NCI-H226 (cell line): ENCODE measurements at regions not wholly inside any gene's neighbourhood (a gene's known extent, or its start where the extent isn't known, plus 50 kb on each side); places are given as distances from the start of the nearest gene placed in this dataset.

ENCODE experiments used
- DNase-seq: peaks from one replicate; pipeline ENCODE4 v3.0.0-alpha.2; 2015

DNA sequence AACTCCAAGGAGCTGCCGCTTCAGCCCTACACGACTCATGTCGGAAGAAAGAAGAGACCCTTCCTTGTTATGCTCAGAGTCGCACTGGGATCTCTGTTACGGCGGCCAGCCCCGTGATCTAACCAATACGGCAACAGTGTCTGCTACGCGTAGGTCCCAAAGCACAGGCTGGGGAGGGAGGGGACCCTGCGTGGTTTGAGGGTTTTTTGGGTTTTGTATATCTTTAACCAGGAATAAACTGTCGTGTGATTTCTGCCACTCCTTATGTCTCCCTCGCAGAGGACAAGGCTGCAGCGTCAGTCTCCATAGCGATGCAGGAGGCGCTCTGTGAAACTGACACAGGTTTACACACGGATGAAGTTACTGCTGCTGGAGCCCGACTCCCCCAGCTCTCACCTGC is 60.0 kb upstream of the DIO3 start:
- DNase-seq = no peak

DNA sequence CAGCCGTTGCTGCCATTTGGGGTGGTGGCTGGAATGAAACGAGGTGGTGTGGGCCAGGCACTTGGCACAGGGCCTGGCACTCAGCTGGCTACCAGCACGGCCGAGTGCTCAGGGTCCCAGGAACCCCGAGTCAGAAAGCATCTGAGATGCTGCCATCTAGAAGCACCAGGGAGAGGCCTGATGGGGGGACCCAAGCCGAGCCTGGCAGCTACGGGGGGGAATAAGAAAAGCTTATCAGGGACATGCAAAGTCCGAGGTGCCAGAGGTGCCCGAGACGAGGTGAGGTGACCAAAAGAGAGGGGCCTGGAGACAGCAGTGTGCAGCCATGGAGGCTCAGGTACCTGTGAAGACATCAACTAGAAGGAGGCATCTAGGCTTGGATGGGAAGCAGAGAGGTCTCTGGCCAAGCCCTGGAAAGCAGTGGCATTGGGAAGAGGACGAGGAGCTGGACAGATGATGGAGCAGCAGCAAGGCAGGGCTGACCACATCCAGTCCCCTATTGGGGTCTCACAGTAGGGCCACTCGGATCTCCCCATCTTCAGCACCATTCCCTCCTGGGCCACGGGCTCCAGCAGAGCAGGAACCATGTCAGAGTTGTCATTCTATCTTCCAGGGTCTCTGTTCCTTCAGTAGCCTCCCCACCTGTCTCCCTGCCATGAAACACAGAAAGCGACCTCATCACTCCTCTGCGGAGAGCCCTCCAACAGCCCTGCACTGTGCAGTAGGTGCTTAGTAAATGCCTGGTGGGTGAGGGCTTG is 59.3 kb upstream of the DIO3 start:
- no peak for DNase-seq

DNA sequence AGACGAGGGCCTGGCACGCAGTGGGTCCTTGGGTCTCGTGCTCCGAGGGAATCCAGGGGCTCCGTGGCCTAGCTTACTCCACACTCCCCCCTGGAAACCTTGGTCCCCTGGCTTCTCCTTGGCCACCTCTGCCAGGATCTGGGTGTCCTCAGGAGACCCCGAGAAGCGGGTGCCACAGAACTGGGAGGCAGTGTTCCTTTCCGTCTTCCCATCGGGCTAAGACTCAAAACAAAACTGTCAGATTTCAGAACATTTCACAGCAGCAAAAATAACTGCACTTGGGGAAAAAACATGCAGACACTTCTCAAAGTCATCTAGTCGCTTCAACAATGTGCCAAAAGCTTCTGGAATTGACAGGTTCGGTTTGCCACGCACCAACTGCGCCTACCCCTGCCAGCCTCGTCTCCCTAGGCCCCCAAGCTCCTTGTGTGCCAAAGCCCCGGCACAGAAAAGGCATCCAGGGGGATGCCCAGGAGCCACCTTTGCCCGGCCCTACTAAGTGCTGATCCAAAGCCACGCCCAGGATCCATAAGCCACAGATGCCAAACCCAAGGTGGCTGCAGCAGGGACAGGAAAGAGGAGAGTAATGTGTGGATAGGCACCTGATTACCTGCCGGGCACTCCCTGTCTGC is 58.4 kb upstream of the DIO3 start:
- no peak for DNase-seq

DNA sequence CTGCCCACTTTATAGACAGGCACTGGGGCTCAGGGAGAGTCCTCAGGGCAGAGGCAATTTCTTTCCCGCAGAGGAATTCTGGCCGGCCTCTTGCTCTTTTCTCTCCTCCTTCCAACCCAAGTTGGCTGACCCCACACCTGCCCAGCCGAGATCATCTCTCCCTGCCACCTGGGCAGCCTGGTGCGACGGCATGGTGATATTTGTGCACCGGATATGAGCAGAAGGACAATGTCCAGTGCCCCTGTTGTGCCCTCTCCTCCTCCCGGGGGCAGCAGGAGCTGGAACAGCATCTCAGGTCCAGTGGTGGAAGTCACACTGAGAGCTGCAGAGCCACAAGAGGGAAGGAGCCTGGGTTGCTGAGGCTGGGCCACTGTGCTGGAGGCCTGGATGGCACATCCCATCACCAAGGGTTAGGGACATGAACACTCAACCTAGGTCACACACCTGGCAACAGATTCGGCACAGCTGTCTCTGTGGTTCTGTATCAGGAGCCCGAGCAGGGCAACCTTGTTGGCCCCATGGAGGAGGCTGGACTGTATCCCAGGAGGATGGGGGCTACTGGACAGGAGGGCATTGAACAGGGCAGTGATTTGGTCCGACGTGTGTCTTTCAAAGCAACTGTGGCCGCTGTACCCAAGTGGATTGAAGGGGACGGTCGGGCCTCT is 57.7 kb upstream of the DIO3 start:
- DNase-seq = no peak

DNA sequence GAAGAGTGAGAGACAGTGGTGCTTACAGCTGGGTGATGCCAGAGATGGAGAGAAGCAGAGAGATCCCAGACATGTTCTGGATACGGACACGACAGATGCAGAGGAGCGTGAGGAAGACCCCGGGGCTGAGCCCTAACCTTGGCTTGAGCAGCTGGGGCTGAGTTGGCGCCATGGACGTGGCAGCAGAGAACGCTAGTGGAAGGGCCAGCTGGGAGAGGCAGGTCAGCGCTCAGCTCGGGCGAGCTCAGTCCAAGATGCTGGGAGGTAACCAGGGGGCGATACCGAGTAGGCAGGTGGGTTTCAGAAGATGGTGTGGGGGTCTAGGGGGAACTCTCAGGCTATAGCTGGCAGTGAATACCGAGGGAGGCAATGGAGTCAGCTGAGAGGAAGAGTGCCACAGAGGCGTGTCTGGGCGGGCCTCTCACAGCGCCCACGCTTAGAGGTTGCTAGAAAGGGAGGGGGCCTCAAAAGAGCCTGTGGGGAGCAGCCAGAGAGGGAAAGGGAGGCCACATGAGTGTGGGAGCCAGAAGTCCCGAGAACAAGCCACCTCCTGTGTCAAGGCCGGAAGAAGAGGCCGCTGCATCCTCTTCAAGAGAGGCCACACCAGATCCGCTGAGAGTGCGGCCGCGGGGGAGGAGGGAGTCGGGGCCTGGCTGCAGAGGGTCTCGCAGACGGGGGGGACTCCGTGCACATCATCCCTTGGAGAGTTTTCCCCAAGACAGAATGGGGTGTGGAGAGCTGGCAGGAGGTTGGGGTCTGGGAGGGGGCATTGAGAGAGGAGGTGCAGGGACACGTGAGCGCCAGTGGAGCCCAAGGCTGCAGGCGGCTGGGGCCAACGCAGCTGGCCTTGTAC is 57.0 kb upstream of the DIO3 start:
- DNase-seq = no peak

DNA sequence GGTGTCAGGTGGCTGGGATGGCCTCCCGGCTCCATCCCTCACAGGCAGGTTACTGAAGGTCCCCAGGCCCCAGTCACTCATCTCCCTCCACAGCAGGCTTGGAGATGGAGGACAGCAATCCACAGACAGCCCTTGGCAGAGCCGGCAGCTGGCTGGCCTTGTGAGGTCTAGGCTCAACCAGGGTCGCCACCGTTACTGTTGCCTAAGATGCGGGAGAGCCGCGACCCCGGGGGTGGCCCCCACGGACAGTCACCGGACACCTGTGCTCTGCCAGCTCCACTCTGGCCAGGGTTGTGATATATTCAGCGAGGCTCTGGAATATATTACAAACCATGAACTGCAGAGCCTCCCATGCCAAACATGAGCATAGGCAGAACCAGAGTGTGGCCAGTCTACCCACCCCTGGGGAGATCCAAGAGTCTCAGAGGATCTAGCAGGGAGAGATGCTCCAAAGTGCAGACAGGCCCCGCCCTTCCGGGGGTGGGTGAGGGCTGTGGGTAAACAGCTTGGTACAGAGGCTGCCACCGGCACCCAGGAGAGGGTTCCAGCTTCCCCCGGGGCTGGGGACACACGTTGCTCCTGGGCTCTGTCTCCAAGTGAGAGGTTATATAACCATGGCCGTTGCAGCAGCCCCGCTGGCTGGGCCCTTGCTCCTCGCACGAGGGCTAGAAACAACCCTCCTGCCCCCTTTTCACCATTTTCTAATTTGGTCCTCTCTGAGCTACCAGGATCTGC is 55.9 kb upstream of the DIO3 start:
- no peak for DNase-seq

DNA sequence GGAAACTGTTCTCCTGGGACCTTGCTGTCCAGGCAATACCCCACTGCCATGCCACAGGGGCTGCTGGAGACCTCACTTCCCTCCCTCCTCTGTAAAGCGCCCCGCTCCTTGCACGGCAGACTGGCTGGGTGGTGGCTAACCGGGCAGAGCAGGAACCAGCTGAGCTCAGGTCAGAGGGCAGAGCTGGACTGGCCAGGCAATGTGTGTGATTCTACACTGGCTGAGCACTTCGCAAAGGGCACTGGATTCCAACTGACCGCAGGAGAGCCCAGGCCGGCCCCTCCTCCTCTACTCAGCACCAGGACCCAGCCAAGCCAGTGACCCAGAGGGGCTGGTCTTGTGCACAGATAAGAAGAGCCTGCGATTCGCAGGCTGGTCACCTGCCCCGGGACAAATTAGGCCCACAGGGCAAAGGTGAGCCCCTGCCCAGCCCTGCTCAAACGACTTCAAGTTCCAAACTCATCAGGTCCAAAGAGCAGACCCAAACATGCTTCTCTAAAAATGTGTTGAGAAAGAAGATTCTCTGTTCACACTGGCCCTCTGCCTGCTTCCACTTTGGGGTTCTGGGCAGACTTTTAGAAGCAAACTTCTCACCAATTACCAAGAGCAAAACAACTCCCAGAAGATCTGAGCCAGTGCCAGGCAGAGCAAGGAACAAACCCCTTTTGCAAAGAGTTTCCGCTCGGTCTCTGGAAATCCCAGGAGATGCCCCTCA is 54.9 kb upstream of the DIO3 start:
- DNase-seq = no peak

DNA sequence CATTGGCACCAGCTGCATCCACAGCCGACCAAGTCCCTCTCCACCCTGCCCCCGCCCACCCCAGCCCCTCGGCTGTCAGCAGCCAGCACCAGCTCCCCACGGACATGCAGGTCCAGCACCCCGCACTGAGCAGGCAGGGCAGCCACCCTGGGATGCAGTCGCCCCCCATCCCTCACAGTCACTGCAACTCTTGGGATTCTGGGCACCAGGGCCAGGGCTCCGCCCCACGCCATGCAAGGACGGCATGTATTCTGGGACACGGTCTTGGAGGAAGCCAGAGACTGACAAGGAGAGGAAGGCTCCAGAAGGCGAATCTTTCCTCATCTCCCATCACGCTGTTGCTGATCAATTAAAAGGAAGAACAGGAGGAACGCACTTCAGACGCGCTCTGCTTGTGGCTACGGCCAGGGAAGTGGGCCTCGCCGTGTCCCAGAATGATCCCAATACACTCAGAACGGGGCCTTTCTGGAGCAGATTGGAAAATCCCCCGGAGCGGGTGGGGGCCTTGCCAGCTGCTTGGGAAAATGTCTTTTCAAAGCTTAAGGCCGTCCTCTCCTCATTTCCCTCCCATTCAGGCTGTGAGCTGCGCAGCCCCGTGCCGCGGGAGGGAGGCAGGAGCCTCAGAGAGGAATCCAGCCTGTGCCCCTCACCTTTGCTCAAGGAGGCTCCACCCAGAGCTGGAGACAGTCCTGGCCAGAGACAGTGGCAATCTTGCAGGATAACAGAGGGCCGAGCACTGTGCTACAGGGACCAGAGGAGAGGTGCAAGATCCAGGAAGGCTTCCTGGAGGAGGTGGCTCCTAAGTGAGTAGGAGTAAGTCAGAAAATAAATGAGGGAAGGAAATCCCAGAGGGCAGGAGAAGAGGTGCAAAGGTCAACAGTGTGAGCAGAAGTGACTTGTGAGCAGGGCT is 54.1 kb upstream of the DIO3 start:
- DNase-seq = no peak

DNA sequence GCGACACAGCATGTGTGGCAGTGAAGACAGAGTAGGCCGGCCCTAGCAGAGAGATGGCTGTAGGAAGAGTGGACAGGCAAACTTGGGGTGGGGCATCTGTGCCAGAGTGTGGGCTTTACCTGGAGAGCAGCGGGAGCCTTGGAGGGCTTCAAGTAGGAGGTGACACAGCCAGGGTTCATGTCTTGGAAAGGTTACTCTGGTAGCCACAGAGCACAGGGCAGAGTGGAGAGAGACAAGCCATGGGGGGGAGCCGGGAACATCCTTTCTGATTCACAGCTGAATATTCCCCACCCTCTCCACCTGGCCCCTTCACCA is 53.5 kb upstream of the DIO3 start:
- no peak for DNase-seq

DNA sequence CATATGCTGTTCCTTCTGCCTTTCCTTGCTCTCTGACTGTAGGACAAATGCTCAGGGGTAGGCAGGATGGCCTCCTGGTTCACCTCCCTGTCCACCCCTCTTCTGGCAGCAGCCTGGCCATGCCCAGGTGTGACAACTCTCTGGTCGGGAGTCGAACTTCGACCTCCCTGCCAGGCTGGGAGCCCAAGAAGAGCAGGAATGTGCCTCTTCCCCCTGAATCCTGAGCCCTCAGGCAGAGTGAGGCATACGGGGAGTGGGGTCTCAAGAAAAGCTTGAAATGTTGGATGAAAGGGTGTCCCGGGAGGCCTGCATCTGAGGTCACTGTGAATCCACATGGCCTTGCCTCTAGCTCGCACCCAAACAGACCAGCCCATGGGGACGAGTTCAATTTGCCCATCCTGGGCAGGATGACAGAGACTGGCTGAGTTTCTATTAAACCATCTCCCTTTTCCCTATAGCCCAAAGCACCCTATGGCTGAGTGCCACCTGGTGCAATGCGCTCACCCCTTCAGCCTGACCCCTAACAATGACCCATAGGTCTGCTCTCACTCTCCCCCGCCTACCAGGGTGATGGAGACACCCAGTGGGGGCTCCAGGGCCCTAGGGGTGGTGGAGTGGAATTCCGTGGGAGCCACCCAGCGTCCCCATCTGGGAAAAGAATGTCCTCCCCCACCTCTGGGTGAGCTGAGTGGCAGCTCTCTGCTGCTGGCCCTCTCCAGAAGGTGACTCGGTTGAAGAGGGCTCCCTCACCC is 52.9 kb upstream of the DIO3 start:
- DNase-seq = no peak

DNA sequence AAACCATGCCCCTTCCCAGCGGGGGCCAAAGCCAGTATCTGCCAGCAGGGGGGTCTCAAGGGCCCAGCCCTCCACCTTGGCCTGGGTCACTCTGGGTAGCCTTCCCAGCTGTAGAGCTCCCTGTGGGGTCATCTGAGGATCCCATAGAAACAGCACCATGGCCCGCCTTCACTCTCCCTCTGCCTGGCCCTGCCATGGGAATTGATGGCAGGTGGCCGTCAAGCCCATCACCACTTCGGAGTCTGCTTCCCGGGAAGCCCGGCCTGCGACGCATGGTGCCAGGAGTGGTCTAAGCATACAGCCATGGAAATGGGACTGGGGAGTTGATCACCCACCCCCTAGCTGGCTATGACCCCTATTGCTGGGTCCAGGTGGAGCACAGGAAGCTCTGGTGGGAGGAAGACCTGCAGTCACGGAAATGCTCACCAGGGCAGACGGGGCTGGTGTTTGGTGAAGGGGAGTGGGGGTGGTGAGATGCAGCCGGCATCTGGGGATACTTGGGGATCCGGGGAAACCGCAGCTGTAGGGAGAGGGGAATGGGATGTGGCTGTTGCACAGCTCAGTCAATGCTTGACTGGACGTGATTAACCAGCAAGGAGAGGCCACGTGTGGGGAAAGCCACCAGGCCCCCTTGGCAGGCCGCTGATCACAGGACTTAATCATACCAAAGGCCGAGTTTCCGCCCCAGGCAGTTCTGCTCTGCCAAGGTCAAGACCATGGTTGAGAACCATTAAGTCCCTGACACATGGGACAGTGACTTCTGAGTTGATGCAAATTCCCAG is 52.2 kb upstream of the DIO3 start:
- no peak for DNase-seq

DNA sequence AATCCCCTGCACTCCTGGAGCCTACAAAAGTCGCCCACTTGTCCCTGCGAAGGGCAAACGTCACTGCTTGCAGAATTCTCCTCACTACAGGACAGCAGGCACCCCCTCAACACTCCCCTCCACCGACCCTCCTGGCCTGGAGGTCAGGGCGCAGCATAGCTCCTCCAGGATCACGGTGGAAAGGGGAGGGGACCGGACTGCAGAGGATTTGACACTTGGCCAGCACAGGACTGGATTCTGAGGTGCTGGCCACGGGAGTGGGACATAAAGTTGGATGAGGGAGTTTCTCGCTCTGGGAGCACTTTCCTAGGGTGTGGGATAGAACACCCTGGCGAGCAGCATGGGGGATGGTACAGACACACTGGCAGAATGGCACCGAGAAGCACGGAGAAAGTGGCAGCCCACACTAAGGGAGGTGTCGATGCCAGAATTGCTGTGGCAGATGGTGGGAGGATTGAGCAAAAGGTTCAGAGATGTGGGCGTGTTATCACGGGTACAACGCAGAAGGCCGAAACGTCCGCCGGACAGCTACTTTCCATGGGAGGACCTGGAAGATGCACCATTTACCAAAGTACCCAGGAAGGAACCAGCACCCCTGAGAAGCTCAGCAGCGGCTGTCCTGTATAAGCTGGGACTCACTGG is 51.4 kb upstream of the DIO3 start:
- DNase-seq = no peak

DNA sequence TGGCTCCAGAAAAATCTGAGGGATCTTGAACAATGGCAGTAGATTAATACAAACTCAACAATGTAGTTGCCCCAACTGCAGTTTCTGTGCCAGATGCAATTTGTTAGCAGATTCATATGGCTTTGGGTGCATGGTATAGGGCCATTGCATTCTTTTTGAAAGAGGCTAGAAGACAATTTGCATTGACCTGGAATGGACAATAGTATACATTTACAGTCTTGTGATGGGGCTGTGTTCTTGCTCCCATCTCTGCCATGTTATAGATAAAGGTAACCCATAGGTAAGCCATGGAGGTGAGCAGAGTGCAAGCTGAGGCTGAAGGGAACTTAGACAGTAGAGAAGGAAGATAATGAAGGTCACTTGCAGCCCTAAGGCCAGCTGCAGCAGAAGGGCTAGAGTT is 50.1 kb upstream of the DIO3 start:
- no peak for DNase-seq
